ENCODE measurements at regions not wholly inside any gene's neighbourhood (a gene's known extent, or its start where the extent isn't known, plus 50 kb on each side); places are given as distances from the start of the nearest gene placed in this dataset.

DNA sequence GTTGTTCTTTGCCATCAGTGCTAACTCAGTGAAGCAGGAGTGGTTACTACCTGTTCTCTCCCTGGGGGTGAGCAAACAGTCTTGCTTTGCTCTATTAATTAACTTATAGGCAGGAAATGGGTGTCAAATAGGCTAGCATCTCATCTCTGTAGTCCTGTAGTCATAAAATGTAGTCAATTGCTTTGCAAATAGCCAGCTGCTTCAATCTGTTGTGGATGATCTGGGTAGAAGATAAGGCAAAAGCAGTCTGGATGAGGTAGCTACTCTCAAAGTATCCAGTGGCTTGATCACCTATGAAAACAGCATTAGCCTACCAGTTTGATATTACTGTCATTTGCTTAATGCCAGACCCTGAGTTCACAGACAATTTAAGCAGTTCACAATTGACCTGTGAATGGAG is 369.0 kb upstream of the TMTC1 start:
- Histone ChIP-seq H3K9me3 (ENCODE audit: control insufficient read depth, low read length) (peaks cover 9% of the 10 kb centered on the region), H2AFZ (ENCODE audit: low read depth, low read length) (no peak overlapping the region), H2AK5ac (ENCODE audit: low read length, severe bottlenecking) (no peak overlapping the region), H2BK120ac (ENCODE audit: low read depth, low read length) (no peak overlapping the region), H2BK15ac (ENCODE audit: low read depth, poor library complexity, severe bottlenecking) (no peak overlapping the region), H2BK5ac (ENCODE audit: low read depth, low read length, poor library complexity, severe bottlenecking) (no peak overlapping the region), H3K4me2 (ENCODE audit: low read length, poor library complexity, severe bottlenecking) (no peak overlapping the region), H3K79me1 (replicated peaks; ENCODE audit: low read length, poor library complexity, severe bottlenecking) (no peaks in the 10 kb centered on the region), H3K27me3 (ENCODE audit: control insufficient read depth in 1 of 2, insufficient read depth in 1 of 2, low read length in 2 of 2) (no peaks in the 10 kb centered on the region), H3K4me3 (ENCODE audit: insufficient read depth in 1 of 2, low read depth in 1 of 2, low read length in 2 of 2) (no peak overlapping the region), H3K23ac (ENCODE audit: low read length in 2 of 2) (no peak overlapping the region), H3K9ac (ENCODE audit: low read length) (no peak overlapping the region), H3K27ac (ENCODE audit: low read length, poor library complexity, severe bottlenecking) (no peak overlapping the region), H3K18ac (ENCODE audit: low read depth in 1 of 2, low read length in 2 of 2) (no peak overlapping the region), H4K8ac (ENCODE audit: low read length) (no peak overlapping the region), H3K4ac (ENCODE audit: low read depth in 1 of 2, low read length in 2 of 2) (no peak overlapping the region), H3K14ac (ENCODE audit: low read length in 2 of 2) (no peak overlapping the region), H3K4me1 (ENCODE audit: control insufficient read depth, insufficient read depth, low read depth, low read length) (no peaks in the 10 kb centered on the region), H3K36me3 (ENCODE audit: control insufficient read depth in 1 of 2, insufficient read depth in 2 of 2, low read depth in 1 of 2, low read length in 2 of 2) (no peaks in the 10 kb centered on the region), H4K91ac (ENCODE audit: low read length) (no peak overlapping the region), H2BK12ac (ENCODE audit: low read length in 2 of 2) (no peak overlapping the region)
- DNase-seq = no peak

DNA sequence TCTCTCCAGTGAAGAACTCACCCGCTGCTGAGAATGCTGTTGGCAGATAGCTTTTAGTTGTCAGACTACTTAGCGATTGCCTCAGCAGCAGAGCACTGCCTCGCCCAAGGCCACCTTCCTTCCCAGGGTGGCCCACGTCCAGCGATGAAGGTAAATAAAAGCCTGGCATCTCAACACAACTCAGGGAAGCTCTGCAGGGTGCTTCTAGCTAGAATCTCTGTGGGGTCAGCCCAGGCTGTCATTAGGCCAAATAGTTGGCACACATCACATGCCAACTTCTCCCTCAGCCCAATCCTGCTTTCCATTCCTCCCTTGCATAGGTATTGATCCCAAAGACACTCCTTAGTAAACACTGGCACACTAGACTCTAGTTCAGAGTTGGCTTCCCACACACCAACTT is 368.1 kb upstream of the TMTC1 start:
- Histone ChIP-seq H2AK5ac (ENCODE audit: low read length, severe bottlenecking) (no peak overlapping the region), H3K4me1 (ENCODE audit: control insufficient read depth, insufficient read depth, low read depth, low read length) (no peaks in the 10 kb centered on the region), H3K14ac (ENCODE audit: low read length in 2 of 2) (no peak overlapping the region), H2BK5ac (ENCODE audit: low read depth, low read length, poor library complexity, severe bottlenecking) (no peak overlapping the region), H3K27ac (ENCODE audit: low read length, poor library complexity, severe bottlenecking) (no peak overlapping the region), H2BK120ac (ENCODE audit: low read depth, low read length) (no peak overlapping the region), H3K4me3 (ENCODE audit: insufficient read depth in 1 of 2, low read depth in 1 of 2, low read length in 2 of 2) (no peak overlapping the region), H2BK12ac (ENCODE audit: low read length in 2 of 2) (no peak overlapping the region), H2AFZ (ENCODE audit: low read depth, low read length) (no peak overlapping the region), H4K8ac (ENCODE audit: low read length) (no peak overlapping the region), H3K18ac (ENCODE audit: low read depth in 1 of 2, low read length in 2 of 2) (no peak overlapping the region), H3K9me3 (ENCODE audit: control insufficient read depth, low read length) (peaks cover 9% of the 10 kb centered on the region), H3K23ac (ENCODE audit: low read length in 2 of 2) (no peak overlapping the region), H3K27me3 (ENCODE audit: control insufficient read depth in 1 of 2, insufficient read depth in 1 of 2, low read length in 2 of 2) (no peaks in the 10 kb centered on the region), H2BK15ac (ENCODE audit: low read depth, poor library complexity, severe bottlenecking) (no peak overlapping the region), H3K36me3 (ENCODE audit: control insufficient read depth in 1 of 2, insufficient read depth in 2 of 2, low read depth in 1 of 2, low read length in 2 of 2) (no peaks in the 10 kb centered on the region), H3K79me1 (replicated peaks; ENCODE audit: low read length, poor library complexity, severe bottlenecking) (no peaks in the 10 kb centered on the region), H3K4ac (ENCODE audit: low read depth in 1 of 2, low read length in 2 of 2) (no peak overlapping the region), H4K91ac (ENCODE audit: low read length) (no peak overlapping the region), H3K9ac (ENCODE audit: low read length) (no peak overlapping the region), H3K4me2 (ENCODE audit: low read length, poor library complexity, severe bottlenecking) (no peak overlapping the region)
- WGBS = 72% methylated on average over 5 of the region's 5 CpGs
- DNase-seq = no peak

DNA sequence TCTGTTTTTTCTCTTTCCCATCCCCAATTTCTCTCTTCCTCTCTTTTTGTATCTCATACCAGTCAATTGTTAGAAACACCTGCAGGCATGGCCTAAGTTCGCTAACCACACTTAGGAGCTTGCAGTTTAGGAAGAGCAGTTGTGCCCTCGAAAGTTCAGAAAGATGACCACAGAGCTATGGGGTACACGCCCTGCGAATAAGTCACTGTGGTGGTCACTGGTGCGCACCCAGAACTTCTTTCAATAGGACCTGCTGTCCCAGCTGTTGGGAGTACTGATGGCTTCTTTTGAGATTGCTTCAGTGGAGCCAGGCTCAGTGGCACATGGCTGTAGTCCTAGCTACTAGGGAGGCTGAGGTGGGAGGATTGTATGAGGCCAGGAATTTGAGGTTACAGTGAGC is 362.8 kb upstream of the TMTC1 start:
- no peak overlapping the region for H2BK120ac ChIP-seq (ENCODE audit: low read depth, low read length)
- H2AFZ ChIP-seq (ENCODE audit: low read depth, low read length) = no peak overlapping the region
- no peak for DNase-seq
- no peak overlapping the region for H3K14ac ChIP-seq (ENCODE audit: low read length in 2 of 2)
- H4K91ac ChIP-seq (ENCODE audit: low read length) = no peak overlapping the region
- H3K4ac ChIP-seq (ENCODE audit: low read depth in 1 of 2, low read length in 2 of 2) = no peak overlapping the region
- H3K36me3 ChIP-seq (ENCODE audit: control insufficient read depth in 1 of 2, insufficient read depth in 2 of 2, low read depth in 1 of 2, low read length in 2 of 2) = no peaks in the 10 kb centered on the region
- no peak overlapping the region for H3K9ac ChIP-seq (ENCODE audit: low read length)
- WGBS = 92% methylated on average over 5 of the region's 5 CpGs
- no peak overlapping the region for H2BK15ac ChIP-seq (ENCODE audit: low read depth, poor library complexity, severe bottlenecking)
- no peaks in the 10 kb centered on the region for H3K4me1 ChIP-seq (ENCODE audit: control insufficient read depth, insufficient read depth, low read depth, low read length)
- no peaks in the 10 kb centered on the region for H3K9me3 ChIP-seq (ENCODE audit: control insufficient read depth, low read length)
- H3K18ac ChIP-seq (ENCODE audit: low read depth in 1 of 2, low read length in 2 of 2) = no peak overlapping the region
- H3K27ac ChIP-seq (ENCODE audit: low read length, poor library complexity, severe bottlenecking) = no peak overlapping the region
- H3K27me3 ChIP-seq (ENCODE audit: control insufficient read depth in 1 of 2, insufficient read depth in 1 of 2, low read length in 2 of 2) = no peaks in the 10 kb centered on the region
- H2BK12ac ChIP-seq (ENCODE audit: low read length in 2 of 2) = no peak overlapping the region
- H4K8ac ChIP-seq (ENCODE audit: low read length) = no peak overlapping the region
- H2BK5ac ChIP-seq (ENCODE audit: low read depth, low read length, poor library complexity, severe bottlenecking) = no peak overlapping the region
- no peaks in the 10 kb centered on the region for H3K79me1 ChIP-seq (replicated peaks; ENCODE audit: low read length, poor library complexity, severe bottlenecking)
- no peak overlapping the region for H3K4me3 ChIP-seq (ENCODE audit: insufficient read depth in 1 of 2, low read depth in 1 of 2, low read length in 2 of 2)
- H3K4me2 ChIP-seq (ENCODE audit: low read length, poor library complexity, severe bottlenecking) = no peak overlapping the region
- no peak overlapping the region for H2AK5ac ChIP-seq (ENCODE audit: low read length, severe bottlenecking)
- H3K23ac ChIP-seq (ENCODE audit: low read length in 2 of 2) = no peak overlapping the region

GRCh38 chr12:30145684-30146032 is 361.9 kb upstream of the TMTC1 start:
- Histone ChIP-seq H3K79me1 (replicated peaks; ENCODE audit: low read length, poor library complexity, severe bottlenecking) (no peaks in the 10 kb centered on the region), H3K36me3 (ENCODE audit: control insufficient read depth in 1 of 2, insufficient read depth in 2 of 2, low read depth in 1 of 2, low read length in 2 of 2) (no peaks in the 10 kb centered on the region), H3K4me2 (ENCODE audit: low read length, poor library complexity, severe bottlenecking) (no peak overlapping the region), H3K27me3 (ENCODE audit: control insufficient read depth in 1 of 2, insufficient read depth in 1 of 2, low read length in 2 of 2) (no peaks in the 10 kb centered on the region), H2AK5ac (ENCODE audit: low read length, severe bottlenecking) (no peak overlapping the region), H2AFZ (ENCODE audit: low read depth, low read length) (no peak overlapping the region), H3K14ac (ENCODE audit: low read length in 2 of 2) (no peak overlapping the region), H4K8ac (ENCODE audit: low read length) (no peak overlapping the region), H3K23ac (ENCODE audit: low read length in 2 of 2) (no peak overlapping the region), H2BK12ac (ENCODE audit: low read length in 2 of 2) (no peak overlapping the region), H2BK15ac (ENCODE audit: low read depth, poor library complexity, severe bottlenecking) (no peak overlapping the region), H3K4me1 (ENCODE audit: control insufficient read depth, insufficient read depth, low read depth, low read length) (no peaks in the 10 kb centered on the region), H3K18ac (ENCODE audit: low read depth in 1 of 2, low read length in 2 of 2) (no peak overlapping the region), H3K4ac (ENCODE audit: low read depth in 1 of 2, low read length in 2 of 2) (no peak overlapping the region), H3K9me3 (ENCODE audit: control insufficient read depth, low read length) (no peaks in the 10 kb centered on the region), H3K27ac (ENCODE audit: low read length, poor library complexity, severe bottlenecking) (no peak overlapping the region), H3K9ac (ENCODE audit: low read length) (no peak overlapping the region), H3K4me3 (ENCODE audit: insufficient read depth in 1 of 2, low read depth in 1 of 2, low read length in 2 of 2) (no peak overlapping the region), H4K91ac (ENCODE audit: low read length) (no peak overlapping the region), H2BK5ac (ENCODE audit: low read depth, low read length, poor library complexity, severe bottlenecking) (no peak overlapping the region), H2BK120ac (ENCODE audit: low read depth, low read length) (no peak overlapping the region)
- no peak for DNase-seq
- WGBS = 77% methylated on average over 1 of the region's 1 CpG

Data from mesenchymal stem cell (in vitro differentiated cells and primary cell).